ENCODE measurements at regions not wholly inside any gene's neighbourhood (a gene's known extent, or its start where the extent isn't known, plus 50 kb on each side); places are given as distances from the start of the nearest gene placed in this dataset.

- DNase-seq: no peak
These were observed 532.2 kb downstream of the MATN1 start for GRCh38 chr1:30191154-30191702.

- no peak for DNase-seq
These were observed 532.8 kb downstream of the MATN1 start for GRCh38 chr1:30190511-30191153.

GRCh38 chr1:30189818-30190500, 533.4 kb downstream of the MATN1 start:
- no peak for DNase-seq

- no peak for DNase-seq
These were observed 534.4 kb downstream of the MATN1 start for GRCh38 chr1:30188999-30189398.

- DNase-seq: no peak
These were observed 535.1 kb downstream of the MATN1 start for GRCh38 chr1:30188329-30188728.

DNA sequence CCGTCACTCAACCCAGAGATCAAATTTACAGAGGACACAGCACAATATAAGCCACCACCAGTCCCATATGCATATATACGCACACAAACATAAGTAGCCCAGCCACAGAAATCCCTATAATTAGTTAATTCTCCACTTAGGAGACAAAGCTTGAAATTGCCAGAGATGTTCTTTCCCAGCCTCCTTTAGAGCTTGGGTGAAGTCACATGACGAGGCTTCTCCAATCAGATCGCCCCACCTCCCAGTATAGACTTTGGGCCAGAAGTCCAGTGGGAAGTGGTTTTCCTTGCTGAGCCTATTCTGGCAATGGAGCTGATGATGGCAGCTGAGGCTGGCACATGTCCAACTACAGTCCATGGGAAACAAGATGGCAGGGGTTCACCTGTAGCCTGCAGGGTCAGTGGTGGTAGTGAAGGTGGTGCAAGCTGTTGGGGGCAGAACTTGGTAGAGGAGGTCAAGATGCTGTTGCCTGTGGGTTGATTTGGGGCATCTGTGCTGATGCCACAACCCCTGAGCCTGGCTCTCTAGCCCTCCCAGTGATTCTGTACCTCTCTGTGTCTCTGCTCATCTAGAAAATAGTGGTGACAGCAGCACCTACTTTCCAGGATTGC, 535.9 kb downstream of the MATN1 start:
- DNase-seq: no peak

DNA sequence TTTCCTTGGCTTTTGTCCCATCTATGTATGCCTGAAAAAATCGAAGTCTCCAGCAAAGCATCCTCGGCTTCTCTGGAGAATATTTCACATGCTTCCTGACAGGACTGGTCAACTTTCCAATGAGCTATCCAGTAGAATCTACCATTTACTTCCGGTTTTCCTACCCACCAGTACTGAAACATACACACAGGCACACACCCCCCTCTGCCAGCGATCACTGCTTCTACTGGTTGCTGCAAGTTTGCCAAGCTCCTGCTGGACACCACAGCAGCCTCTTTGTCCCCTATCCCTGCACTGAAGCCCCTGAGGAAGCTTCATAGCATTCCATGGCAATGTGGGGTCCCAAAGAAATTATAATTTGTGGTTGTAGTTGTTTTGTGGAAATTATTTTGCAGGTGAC, 536.8 kb downstream of the MATN1 start:
- DNase-seq: no peak

GRCh38 chr1:30185809-30186208, 537.6 kb downstream of the MATN1 start:
- no peak for DNase-seq

DNA sequence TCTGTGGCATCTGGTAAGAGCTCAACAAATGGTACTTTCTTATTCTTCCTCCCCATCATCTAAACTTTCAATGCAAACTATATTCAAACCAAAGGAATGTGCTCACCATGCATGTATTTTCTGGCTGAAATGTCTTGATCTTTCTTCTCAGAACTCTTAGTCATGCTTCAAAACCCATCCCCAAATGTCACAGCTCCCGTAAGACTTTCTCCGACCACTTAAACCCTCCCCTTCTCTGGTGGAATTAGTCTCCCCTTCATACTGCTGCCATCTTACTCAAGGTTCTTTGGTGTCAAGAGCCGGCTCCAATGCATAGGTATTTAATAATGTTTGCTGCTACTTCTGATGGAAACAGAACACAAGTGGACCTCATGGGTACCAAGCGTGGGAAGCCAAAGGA, 538.1 kb downstream of the MATN1 start:
- DNase-seq: no peak

DNA sequence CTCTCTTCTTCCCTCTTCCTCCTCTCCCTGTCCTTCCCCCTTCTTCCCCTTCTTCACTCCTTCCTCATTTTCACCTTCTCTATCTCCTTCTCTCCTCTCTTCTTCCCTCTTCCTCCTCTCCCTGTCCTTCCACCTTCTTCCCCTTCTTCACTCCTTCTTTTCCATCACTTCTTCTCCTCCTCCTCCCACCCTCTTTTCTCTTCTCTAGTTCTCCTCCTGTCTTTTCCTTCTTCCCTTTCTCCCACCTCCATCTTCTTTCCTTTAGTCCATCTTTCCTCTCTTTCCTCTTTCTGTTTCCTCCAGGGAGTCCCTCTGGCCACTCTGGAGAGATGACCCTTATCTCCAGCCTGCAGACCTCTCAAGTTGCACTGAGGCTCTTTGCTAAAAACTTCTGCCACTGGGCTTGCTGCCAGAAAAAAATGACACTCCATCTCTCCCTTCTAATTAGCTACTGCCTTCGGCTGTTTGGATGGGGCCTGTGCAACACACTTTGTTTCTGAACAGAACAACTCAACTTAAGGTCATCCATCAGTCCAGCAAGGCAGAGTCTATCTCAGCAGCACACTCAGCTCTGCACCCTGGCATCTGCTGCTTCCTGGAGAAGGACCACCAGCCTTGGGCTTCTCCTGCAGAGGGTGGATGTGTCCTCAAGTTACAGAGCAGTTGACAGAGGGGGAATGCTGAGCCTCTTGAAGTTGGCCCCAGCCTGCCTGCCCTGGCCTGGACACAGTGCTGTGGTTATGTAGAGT, 538.8 kb downstream of the MATN1 start:
- DNase-seq: peak; percentile 23

DNA sequence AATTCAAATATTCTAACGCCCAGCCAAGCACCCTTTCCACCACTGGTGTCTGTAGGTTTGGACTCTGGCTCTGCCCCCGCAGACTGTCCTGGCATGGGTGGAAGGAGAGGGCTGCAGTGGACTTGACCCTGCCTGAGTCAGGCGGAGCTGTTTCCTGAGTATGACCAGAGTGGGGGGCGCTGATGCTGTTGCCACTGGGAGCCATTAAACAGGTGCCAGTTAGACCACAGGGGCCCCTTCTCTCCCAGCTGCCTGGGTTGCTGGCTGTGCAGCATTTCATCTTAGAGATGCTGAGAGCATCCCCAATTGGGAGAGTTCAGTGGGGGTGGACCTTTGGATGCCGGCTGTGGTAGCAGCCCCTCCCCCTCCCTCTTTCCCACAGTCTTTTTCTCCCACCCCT, 539.5 kb downstream of the MATN1 start:
- no peak for DNase-seq

GRCh38 chr1:30183006-30183405, 540.4 kb downstream of the MATN1 start:
- no peak for DNase-seq

DNA sequence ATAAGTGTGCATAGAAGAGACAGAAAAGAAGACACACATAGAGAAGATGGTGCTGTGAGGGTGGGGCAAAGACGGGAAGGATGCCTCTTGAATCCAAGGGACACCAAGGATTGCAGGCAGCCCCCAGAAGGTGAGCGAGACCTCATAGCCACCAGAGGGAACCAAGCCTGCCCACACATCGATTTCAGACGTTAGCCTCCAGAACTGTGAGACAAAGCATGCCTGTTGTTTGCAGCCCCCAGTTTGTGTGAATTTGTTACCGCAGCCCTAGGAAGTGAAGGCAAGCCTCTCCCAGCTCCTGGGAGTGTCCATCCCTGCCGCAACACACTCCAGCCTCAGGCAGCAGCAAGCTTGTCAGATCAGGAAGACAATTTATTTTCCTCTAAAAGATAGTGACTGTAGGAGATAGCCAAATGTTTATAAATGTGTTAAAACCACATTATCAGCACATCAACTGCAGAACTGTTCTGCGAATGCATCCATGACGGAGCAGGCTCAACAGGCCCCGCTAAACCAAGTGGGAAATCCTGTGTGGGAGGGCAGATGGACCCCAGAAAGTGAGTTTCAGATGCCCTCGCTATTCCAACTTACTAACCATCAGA, 543.3 kb downstream of the MATN1 start:
- no peak for DNase-seq

DNA sequence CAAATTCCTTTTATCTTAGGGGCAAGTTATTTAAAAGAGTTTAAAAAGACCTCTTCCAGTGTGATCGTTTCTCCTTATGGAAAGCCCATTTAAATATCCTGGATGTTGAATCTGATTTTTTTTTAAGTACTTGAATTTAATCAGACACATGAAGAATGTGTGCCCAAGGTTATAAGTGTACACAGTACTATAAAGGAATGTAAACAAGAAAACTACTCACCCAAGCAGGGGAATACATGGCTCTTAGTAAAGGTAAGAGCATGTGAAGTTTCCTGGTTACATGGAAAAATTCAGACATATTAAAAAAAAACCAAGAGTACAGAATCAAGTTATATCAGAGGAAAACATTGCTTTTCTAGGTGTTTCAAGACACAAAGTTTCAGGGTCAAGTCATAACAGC, 546.9 kb downstream of the MATN1 start:
- no peak for DNase-seq

DNA sequence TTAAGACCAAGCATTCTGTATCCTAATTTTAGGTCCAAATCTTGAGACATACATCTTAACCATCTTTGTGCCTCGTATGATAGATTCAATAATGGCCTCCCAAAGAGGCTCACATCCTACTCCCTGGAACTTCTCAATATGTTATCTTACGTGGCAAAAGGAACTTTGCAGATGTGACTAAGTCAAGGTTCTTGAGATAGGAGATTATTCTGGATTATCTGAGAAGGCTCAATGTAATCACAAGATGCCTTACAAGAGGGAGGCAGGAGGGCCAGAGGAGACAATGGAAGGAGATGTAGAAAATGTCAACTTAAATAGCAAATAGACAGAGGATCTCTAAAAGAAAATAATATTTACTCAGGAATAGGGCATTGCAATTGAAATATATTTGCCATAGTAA, 548.9 kb downstream of the MATN1 start:
- DNase-seq: no peak

- no peak for DNase-seq
These were observed 549.8 kb downstream of the MATN1 start for GRCh38 chr1:30173560-30173959.

GRCh38 chr1:30172757-30173156, 550.6 kb downstream of the MATN1 start:
- DNase-seq: no peak

DNA sequence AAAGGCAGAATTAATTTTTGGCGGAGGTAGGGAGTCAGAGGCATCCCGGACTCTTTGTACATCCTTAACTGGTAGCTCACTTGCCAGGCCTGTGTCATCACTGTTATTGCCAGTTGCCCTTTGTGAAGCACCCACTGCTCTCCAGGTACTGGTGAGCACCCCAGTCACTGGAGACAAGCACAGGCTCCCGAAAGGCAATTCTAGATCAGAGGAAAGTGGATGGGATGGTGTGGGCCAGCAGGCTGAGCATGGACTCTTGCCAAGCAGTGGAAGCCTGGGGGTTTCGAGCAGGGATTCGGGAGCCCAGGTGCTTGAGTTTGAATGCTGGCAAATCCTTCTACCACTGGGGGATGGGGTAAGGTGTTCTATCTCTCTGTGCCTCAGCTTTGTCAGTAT, 551.1 kb downstream of the MATN1 start:
- no peak for DNase-seq

DNA sequence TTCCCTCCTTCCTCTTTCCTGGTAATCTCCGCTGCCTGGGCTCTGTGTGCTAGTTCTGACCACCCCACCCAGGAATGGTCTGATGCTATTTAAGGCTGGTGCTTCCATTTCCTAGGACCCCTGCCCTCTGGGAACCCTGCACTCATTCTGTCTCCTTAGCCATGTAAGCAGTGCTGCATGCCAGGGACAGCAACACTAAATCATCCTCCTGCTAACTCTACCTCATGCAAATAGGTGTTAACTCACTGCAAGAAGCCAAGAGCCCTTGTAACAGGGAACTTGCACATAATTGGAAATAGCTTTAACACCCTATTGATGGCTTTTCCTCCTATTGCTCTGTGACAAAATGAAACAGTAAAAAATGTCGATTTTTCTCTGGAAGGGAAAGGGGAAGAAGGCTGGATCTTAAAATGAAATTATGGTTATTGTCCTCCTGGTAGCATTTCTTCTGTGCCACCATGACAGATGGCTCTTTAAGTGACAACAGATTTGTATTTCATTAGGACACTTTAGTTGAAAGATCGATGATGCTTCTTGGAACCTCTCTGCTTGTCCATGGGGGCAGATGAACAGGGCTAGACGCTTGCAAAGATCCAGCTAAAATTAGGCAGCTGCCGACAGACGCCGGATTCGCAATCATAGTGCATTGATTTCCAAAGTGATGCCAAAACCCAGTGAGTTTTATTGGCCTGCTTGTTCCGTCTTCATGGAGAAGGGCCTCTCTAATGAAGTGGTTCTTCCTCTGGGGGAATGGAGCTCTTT, 551.7 kb downstream of the MATN1 start:
- no peak for DNase-seq

GRCh38 chr1:30169269-30169668, 554.1 kb downstream of the MATN1 start:
- no peak for DNase-seq

- no peak for DNase-seq
These were observed 557.2 kb downstream of the MATN1 start for GRCh38 chr1:30166174-30166573.

DNA sequence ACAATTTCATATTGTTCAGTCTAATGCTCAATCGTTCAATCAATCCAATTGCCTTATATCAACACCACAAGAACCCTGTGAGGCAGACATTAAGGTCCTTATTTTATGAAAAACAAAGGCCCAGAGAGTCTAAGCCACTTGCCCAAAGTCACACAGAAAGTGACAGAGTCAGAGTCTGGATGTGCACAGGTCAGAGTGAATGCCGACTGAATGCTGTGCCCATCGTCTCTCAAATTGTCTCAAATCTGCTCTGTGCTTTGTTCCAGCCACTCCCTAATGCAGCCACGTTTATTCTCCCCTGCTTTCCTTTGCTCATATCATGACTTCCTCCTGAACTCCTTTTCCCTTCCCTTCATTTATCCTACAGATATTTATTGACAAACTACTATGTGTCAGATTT, 558.3 kb downstream of the MATN1 start:
- no peak for DNase-seq

Measured in NCI-H1105 treated with DMSO at 0.1 percent for 48 hours (cell line).